SK-N-SH (cell line): ENCODE measurements at regions not wholly inside any gene's neighbourhood (a gene's known extent, or its start where the extent isn't known, plus 50 kb on each side); places are given as distances from the start of the nearest gene placed in this dataset.

Source experiments
- CTCF ChIA-PET: fragments of 300-600, 350-600 bp; formaldehyde crosslinking; extraction: SDS; loops from one replicate; lab custom pipeline; 2021; lab: Yijun Ruan, JAX
- POLR2A ChIA-PET: fragments of 350-600 bp; sonication (Branson Sonifier 250); formaldehyde crosslinking; extraction: SDS; loops from one replicate; lab custom pipeline; 2020; ENCODE audit warnings: antibody characterized with exemption, inconsistent platforms; lab: Yijun Ruan, JAX
- DNase-seq: peaks from one replicate; pipeline ENCODE4 v3.0.0; 2012
- H2AFZ ChIP-seq: fragments of 200-600 bp; sonication (generic); 2 replicates; pipeline ENCODE4 v1.8.1; 2016; ENCODE audit warnings: antibody characterized with exemption, mild to moderate bottlenecking, low read depth
- H3F3A ChIP-seq: fragments of 200-600 bp; sonication (generic); replicated peaks from 2 replicates; pipeline ENCODE3; 2016; ENCODE audit warnings: antibody characterized with exemption, mild to moderate bottlenecking; ENCODE audit not compliant: insufficient read depth
- H3K27ac ChIP-seq, 2 experiments: fragments of 200-500 bp in 1 of 2; fragments of 200-600 bp in 1 of 2; sonication (Bioruptor generic) in 1 of 2; sonication (generic), shearing (Covaris generic) in 1 of 2; 2 replicates each; pipeline versions ENCODE4 v1.5.1 to v1.6.1; 2014 to 2016; ENCODE audit warnings: low read depth in 2 of 2, inconsistent platforms in 1 of 2, low read length in 1 of 2, mild to moderate bottlenecking in 1 of 2, mixed read lengths in 1 of 2
- H3K27me3 ChIP-seq: fragments of 200-600 bp; sonication (generic), shearing (Covaris generic); 2 replicates; pipeline ENCODE4 v1.6.1; 2016; ENCODE audit warnings: mixed run types; ENCODE audit not compliant: insufficient read depth
- H3K36me3 ChIP-seq, 2 experiments: fragments of 200-500 bp in 1 of 2; fragments of 200-600 bp in 1 of 2; sonication (Bioruptor generic) in 1 of 2; sonication (generic) in 1 of 2; replicated peaks in 1 of 2; 2 replicates each; pipeline versions ENCODE3 to v1.5.1; 2014 to 2016; ENCODE audit warnings: low read length in 1 of 2, mild to moderate bottlenecking in 1 of 2; ENCODE audit not compliant: insufficient read depth in 2 of 2, control insufficient read depth in 1 of 2
- H3K4me1 ChIP-seq, 2 experiments: fragments of 200-500 bp in 1 of 2; fragments of 200-600 bp in 1 of 2; sonication (Bioruptor generic) in 1 of 2; sonication (generic), shearing (Covaris generic) in 1 of 2; 2 replicates each; pipeline versions ENCODE4 v1.5.1 to v1.6.1; 2014 to 2016; ENCODE audit warnings: low read depth in 1 of 2, low read length in 1 of 2, mixed run types in 1 of 2; ENCODE audit not compliant: insufficient read depth in 2 of 2, control insufficient read depth in 1 of 2
- H3K4me2 ChIP-seq: fragments of 200-600 bp; sonication (generic), shearing (Covaris generic); 2 replicates; pipeline ENCODE4 v1.6.1; 2017; ENCODE audit warnings: mixed run types
- H3K4me3 ChIP-seq, 2 experiments: fragments of 200-500 bp in 1 of 2; fragments of 200-600 bp in 1 of 2; sonication (Bioruptor generic) in 1 of 2; sonication (generic), shearing (Covaris generic) in 1 of 2; 2 replicates each; pipeline versions ENCODE4 v1.5.1 to v1.8.1; 2014 to 2016; ENCODE audit warnings: low read depth in 2 of 2, inconsistent platforms in 1 of 2, low read length in 1 of 2, mild to moderate bottlenecking in 1 of 2, mixed read lengths in 1 of 2, moderate library complexity in 1 of 2
- H3K79me2 ChIP-seq: fragments of 200-600 bp; sonication (generic); 2 replicates; pipeline ENCODE4 v1.8.1; 2017; ENCODE audit warnings: mild to moderate bottlenecking; ENCODE audit not compliant: insufficient read depth
- H3K9ac ChIP-seq: fragments of 200-600 bp; sonication (generic); 2 replicates; pipeline ENCODE4 v1.6.1; 2017; ENCODE audit warnings: mixed run types
- H3K9me2 ChIP-seq: fragments of 200-600 bp; sonication (generic); 2 replicates; pipeline ENCODE4 v1.6.1; 2017; ENCODE audit warnings: mixed run types
- H3K9me3 ChIP-seq: fragments of 200-600 bp; sonication (generic); 2 replicates; pipeline ENCODE4 v1.6.1; 2017; ENCODE audit warnings: mixed run types, mild to moderate bottlenecking, moderate library complexity
- H4K20me1 ChIP-seq: fragments of 200-600 bp; sonication (generic); 2 replicates; pipeline ENCODE4 v1.6.1; 2017; ENCODE audit warnings: mild to moderate bottlenecking, mixed run types; ENCODE audit not compliant: insufficient read depth
- CHD2 ChIP-seq: fragments of 150-350 bp; IDR thresholded peaks from 2 replicates; pipeline ENCODE4 v1.6.1; 2018; ENCODE audit warnings: low read length; ENCODE audit not compliant: partially characterized antibody
- ELF1 ChIP-seq: IDR thresholded peaks from 2 replicates; pipeline ENCODE4 v1.4.0; 2012
- FOXJ3 ChIP-seq: sonication (generic); formaldehyde crosslinking; IDR thresholded peaks from 2 replicates; pipeline ENCODE4 v1.5.1; 2020; ENCODE audit warnings: mild to moderate bottlenecking, missing genetic modification reagents
- GABPA ChIP-seq: IDR thresholded peaks from 2 replicates; pipeline ENCODE4 v1.4.0; 2012; ENCODE audit warnings: low read depth, mild to moderate bottlenecking
- MEF2A ChIP-seq: IDR thresholded peaks from 2 replicates; pipeline ENCODE4 v1.4.0; 2012; ENCODE audit warnings: low read depth, borderline replicate concordance
- POLR2AphosphoS5 ChIP-seq: IDR thresholded peaks from 2 replicates; pipeline ENCODE4 v1.6.1; 2012; ENCODE audit warnings: low read depth, low read length
- RAD21 ChIP-seq: IDR thresholded peaks from 2 replicates; pipeline ENCODE4 v1.6.1; 2012; ENCODE audit warnings: mild to moderate bottlenecking, low read length
- RCOR1 ChIP-seq: fragments of 150-350 bp; IDR thresholded peaks from 2 replicates; pipeline ENCODE4 v1.6.1; 2017; ENCODE audit warnings: antibody characterized with exemption, low read length
- RFX5 ChIP-seq: IDR thresholded peaks from 2 replicates; pipeline ENCODE4 v1.6.1; 2012; ENCODE audit warnings: mild to moderate bottlenecking, improper control_type of control experiment, low read length
- RXRA ChIP-seq: IDR thresholded peaks from 2 replicates; pipeline ENCODE4 v1.4.0; 2012; ENCODE audit warnings: low read depth, mild to moderate bottlenecking, borderline replicate concordance
- SIN3A ChIP-seq: IDR thresholded peaks from 2 replicates; pipeline ENCODE4 v1.6.1; 2012; ENCODE audit warnings: low read depth, mild to moderate bottlenecking, low read length, moderate library complexity, borderline replicate concordance
- SMC3 ChIP-seq: IDR thresholded peaks from 2 replicates; pipeline ENCODE4 v1.6.1; 2012; ENCODE audit warnings: low read depth, low read length, improper control_type of control experiment
- TCF12 ChIP-seq: IDR thresholded peaks from 2 replicates; pipeline ENCODE4 v1.4.0; 2012
- TEAD4 ChIP-seq: IDR thresholded peaks from 2 replicates; pipeline ENCODE4 v1.4.0; 2012; ENCODE audit warnings: mild to moderate bottlenecking, borderline replicate concordance; ENCODE audit not compliant: insufficient read depth
- YY1 ChIP-seq: IDR thresholded peaks from 2 replicates; pipeline ENCODE4 v1.4.0; 2012; ENCODE audit warnings: low read depth, mild to moderate bottlenecking
- WGBS: methylation state at CpG from one replicate; pipeline ENCODE4 v1.1.6; 2017; ENCODE audit warnings: low lambda C conversion rate; 5-methylcytosine and 5-hydroxymethylcytosine counted together
- TF ChIP-seq, protein P1 (sequence below): fragments of 200-600 bp; sonication (generic); IDR thresholded peaks from 2 replicates; pipeline ENCODE4 v1.6.1; 2017; ENCODE audit warnings: antibody characterized with exemption, mild to moderate bottlenecking, moderate library complexity
- TF ChIP-seq, protein P2 (sequence below): fragments of 150-350 bp; IDR thresholded peaks from 2 replicates; pipeline ENCODE4 v1.6.1; 2016; ENCODE audit warnings: mild to moderate bottlenecking, low read depth, low read length
- TF ChIP-seq, protein P3 (sequence below): IDR thresholded peaks from 2 replicates; pipeline ENCODE4 v1.4.0; 2012; ENCODE audit warnings: low read depth, borderline replicate concordance

DNA sequence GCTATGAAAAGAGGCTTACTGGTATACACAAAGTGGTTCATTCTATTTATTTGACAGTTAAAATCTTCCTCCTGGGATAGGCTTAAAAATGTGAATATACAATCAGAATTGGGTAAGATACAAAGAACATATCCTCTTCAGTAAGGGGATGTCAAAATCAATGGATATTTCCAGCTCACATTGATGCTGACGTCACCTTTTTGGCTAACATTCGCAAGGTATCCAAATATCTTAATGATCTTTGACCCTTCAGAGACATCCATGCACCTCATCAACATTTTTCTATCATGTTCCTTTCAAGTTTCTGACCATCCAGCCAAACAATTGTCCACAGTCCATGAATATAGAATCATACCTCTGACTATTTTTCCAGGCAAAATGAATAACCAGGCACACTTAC lies 697.3 kb downstream of the NR2F2 start (continued):
- no peak for TF ChIP-seq FOXJ3 (CRISPR knock-in tag)
- TF ChIP-seq, all 33 proteins: peak for 0

DNA sequence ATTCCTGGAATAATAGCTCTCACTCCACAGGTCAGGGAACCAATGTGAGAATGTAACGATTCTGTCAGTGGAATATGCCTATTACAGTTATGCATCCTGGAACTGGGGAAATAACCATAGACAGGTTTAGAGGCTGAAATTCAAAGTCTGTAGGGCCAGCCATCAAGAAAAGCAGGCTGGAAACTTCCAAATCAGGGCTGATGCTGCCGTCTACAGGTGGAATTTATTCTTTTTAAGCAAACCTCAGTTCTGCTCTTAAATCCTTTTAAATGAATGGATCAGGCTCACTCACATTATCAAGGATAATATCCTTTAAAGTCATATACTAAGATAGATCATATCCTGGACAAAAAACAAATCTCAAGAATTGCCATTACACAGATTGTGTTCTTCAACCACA lies 699.8 kb downstream of the NR2F2 start:
- Histone ChIP-seq H3K27ac (no peak overlapping the region), H4K20me1 (no peaks in the 10 kb centered on the region), H3K9ac (no peak overlapping the region), H3K36me3 (no peaks in the 10 kb centered on the region), H3F3A (no peaks in the 10 kb centered on the region), H3K27me3 (no peaks in the 10 kb centered on the region), H3K4me1 (no peaks in the 10 kb centered on the region), H3K9me2 (no peaks in the 10 kb centered on the region), H3K4me3 (no peak overlapping the region), H2AFZ (no peak overlapping the region), H3K79me2 (no peaks in the 10 kb centered on the region), H3K4me2 (no peak overlapping the region), H3K9me3 (no peaks in the 10 kb centered on the region)
- CTCF ChIA-PET, result no interaction called here
- TF ChIP-seq, protein P1, sequence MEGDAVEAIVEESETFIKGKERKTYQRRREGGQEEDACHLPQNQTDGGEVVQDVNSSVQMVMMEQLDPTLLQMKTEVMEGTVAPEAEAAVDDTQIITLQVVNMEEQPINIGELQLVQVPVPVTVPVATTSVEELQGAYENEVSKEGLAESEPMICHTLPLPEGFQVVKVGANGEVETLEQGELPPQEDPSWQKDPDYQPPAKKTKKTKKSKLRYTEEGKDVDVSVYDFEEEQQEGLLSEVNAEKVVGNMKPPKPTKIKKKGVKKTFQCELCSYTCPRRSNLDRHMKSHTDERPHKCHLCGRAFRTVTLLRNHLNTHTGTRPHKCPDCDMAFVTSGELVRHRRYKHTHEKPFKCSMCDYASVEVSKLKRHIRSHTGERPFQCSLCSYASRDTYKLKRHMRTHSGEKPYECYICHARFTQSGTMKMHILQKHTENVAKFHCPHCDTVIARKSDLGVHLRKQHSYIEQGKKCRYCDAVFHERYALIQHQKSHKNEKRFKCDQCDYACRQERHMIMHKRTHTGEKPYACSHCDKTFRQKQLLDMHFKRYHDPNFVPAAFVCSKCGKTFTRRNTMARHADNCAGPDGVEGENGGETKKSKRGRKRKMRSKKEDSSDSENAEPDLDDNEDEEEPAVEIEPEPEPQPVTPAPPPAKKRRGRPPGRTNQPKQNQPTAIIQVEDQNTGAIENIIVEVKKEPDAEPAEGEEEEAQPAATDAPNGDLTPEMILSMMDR, result no peak
- TF ChIP-seq, protein P2, sequence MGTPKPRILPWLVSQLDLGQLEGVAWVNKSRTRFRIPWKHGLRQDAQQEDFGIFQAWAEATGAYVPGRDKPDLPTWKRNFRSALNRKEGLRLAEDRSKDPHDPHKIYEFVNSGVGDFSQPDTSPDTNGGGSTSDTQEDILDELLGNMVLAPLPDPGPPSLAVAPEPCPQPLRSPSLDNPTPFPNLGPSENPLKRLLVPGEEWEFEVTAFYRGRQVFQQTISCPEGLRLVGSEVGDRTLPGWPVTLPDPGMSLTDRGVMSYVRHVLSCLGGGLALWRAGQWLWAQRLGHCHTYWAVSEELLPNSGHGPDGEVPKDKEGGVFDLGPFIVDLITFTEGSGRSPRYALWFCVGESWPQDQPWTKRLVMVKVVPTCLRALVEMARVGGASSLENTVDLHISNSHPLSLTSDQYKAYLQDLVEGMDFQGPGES, result no peak
- TF ChIP-seq GABPA, result no peak
- TF ChIP-seq SIN3A, result no peak
- no peak for TF ChIP-seq ELF1
- TF ChIP-seq YY1, result no peak
- TF ChIP-seq RCOR1, result no peak
- TF ChIP-seq TEAD4, result no peak
- TF ChIP-seq SMC3, result no peak
- TF ChIP-seq TCF12, result no peak
- TF ChIP-seq CHD2, result no peak
- TF ChIP-seq, protein P3, sequence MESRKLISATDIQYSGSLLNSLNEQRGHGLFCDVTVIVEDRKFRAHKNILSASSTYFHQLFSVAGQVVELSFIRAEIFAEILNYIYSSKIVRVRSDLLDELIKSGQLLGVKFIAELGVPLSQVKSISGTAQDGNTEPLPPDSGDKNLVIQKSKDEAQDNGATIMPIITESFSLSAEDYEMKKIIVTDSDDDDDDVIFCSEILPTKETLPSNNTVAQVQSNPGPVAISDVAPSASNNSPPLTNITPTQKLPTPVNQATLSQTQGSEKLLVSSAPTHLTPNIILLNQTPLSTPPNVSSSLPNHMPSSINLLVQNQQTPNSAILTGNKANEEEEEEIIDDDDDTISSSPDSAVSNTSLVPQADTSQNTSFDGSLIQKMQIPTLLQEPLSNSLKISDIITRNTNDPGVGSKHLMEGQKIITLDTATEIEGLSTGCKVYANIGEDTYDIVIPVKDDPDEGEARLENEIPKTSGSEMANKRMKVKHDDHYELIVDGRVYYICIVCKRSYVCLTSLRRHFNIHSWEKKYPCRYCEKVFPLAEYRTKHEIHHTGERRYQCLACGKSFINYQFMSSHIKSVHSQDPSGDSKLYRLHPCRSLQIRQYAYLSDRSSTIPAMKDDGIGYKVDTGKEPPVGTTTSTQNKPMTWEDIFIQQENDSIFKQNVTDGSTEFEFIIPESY, result no peak
- no peak for TF ChIP-seq RAD21
- TF ChIP-seq RXRA, result no peak
- no peak for TF ChIP-seq MEF2A
- TF ChIP-seq RFX5, result no peak
- TF ChIP-seq POLR2AphosphoS5, result no peak
- WGBS, result 0% methylated on average over 2 of the region's 2 CpGs
- DNase-seq, result no peak
- POLR2A ChIA-PET, result no interaction called here
